Stimulated activated memory B cell treated with anti-CD40 and anti-IgM and Interleukin-4, amounts not matched to agents 10 μg/mL and 1 μg/mL and 100 μg/mL, for 72 hours (primary cell): ENCODE measurements at regions not wholly inside any gene's neighbourhood (a gene's known extent, or its start where the extent isn't known, plus 50 kb on each side); places are given as distances from the start of the nearest gene placed in this dataset.

Experiments
- ATAC-seq: fragments of 150-1000 bp; cut with Tn5 transposase; 2 replicates; pipeline ENCODE4 v1.10.0; 2021
- H3K27ac Mint-ChIP-seq: one replicate; pipeline ENCODE4 v1.8.0; 2022; ENCODE audit warnings: mild to moderate bottlenecking, mixed read lengths
- H3K27me3 Mint-ChIP-seq: one replicate; pipeline ENCODE4 v1.8.0; 2022; ENCODE audit warnings: mixed read lengths
- H3K36me3 Mint-ChIP-seq: one replicate; pipeline ENCODE4 v1.8.0; 2022; ENCODE audit warnings: mixed read lengths
- H3K4me1 Mint-ChIP-seq: one replicate; pipeline ENCODE4 v1.8.0; 2022; ENCODE audit warnings: mixed read lengths
- H3K4me3 Mint-ChIP-seq: one replicate; pipeline ENCODE4 v1.8.0; 2022; ENCODE audit warnings: mild to moderate bottlenecking, moderate library complexity, mixed read lengths
- H3K9me3 Mint-ChIP-seq: one replicate; pipeline ENCODE4 v1.8.0; 2022; ENCODE audit warnings: mixed read lengths

- ATAC-seq = no peak
- H3K9me3 Mint-ChIP-seq = peaks cover 9% of the 10 kb centered on the region
- no peak overlapping the region for H3K27ac Mint-ChIP-seq
- no peaks in the 10 kb centered on the region for H3K27me3 Mint-ChIP-seq
- H3K36me3 Mint-ChIP-seq = peaks cover 11% of the 10 kb centered on the region
- H3K4me1 Mint-ChIP-seq = peaks cover 16% of the 10 kb centered on the region
- H3K4me3 Mint-ChIP-seq = no peak overlapping the region
Measured at GRCh38 chr14:71271166-71271945, 364.1 kb downstream of the PCNX1 start.

- no peak for ATAC-seq
- no peak overlapping the region for H3K4me3 Mint-ChIP-seq
- H3K27me3 Mint-ChIP-seq = no peaks in the 10 kb centered on the region
- H3K4me1 Mint-ChIP-seq = peaks cover 6% of the 10 kb centered on the region
- peaks cover 7% of the 10 kb centered on the region for H3K9me3 Mint-ChIP-seq
- H3K27ac Mint-ChIP-seq = no peak overlapping the region
- H3K36me3 Mint-ChIP-seq = peaks cover 11% of the 10 kb centered on the region
Measured at GRCh38 chr14:71273366-71273765, 366.1 kb downstream of the PCNX1 start.

DNA sequence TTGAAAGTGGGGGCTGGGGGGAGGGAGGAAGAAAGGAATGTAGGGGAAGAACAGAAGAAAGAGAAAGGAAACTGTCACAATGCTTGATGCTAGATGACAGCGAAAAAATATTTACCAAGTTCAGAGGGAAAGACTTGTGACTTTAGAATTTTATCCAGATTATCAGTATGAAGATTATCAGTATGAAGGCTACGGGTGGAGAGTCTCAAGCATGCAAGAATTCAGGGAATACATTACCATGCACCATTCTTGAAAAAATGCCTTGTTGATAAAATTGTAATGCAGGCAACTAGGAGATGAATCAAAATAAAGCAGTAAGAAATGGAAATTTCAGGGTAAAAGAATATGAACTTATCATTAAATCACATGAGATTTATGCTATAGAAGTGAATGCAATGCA, 376.8 kb downstream of the PCNX1 start:
- Mint-ChIP-seq H3K4me3 (no peak overlapping the region), H3K27ac (no peak overlapping the region), H3K4me1 (peaks cover 10% of the 10 kb centered on the region)

DNA sequence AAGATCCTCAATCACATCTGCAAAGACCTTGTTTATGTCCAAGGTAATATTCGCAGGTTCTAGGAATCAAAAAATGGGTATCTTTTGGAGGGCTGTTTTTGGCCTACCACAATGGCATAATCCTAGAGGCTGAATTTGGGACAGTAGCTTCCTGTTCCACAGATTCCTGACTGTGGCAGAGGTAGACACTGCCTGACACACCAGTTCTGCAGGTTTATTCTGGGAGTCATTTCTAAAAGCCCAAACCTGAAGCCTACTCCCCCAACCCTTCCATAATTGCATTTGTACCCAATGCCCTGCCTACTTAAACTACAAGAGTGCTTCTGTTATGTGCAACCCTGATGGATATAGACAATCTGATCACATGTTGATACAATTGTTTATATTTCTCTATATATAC, 378.9 kb downstream of the PCNX1 start:
- Mint-ChIP-seq H3K27ac (no peak overlapping the region), H3K36me3 (no peaks in the 10 kb centered on the region), H3K4me3 (no peak overlapping the region), H3K9me3 (peaks cover 4% of the 10 kb centered on the region), H3K4me1 (peaks cover 27% of the 10 kb centered on the region), H3K27me3 (no peaks in the 10 kb centered on the region)
- ATAC-seq = no peak

More for the DNA sequence above, 376.8 kb downstream of the PCNX1 start:
- peaks cover 4% of the 10 kb centered on the region for H3K9me3 Mint-ChIP-seq
- H3K27me3 Mint-ChIP-seq = no peaks in the 10 kb centered on the region
- no peak for ATAC-seq
- no peaks in the 10 kb centered on the region for H3K36me3 Mint-ChIP-seq

GRCh38 chr14:71287567-71287966, 380.3 kb downstream of the PCNX1 start:
- peaks cover 32% of the 10 kb centered on the region for H3K4me1 Mint-ChIP-seq
- no peaks in the 10 kb centered on the region for H3K36me3 Mint-ChIP-seq
- H3K9me3 Mint-ChIP-seq = peaks cover 4% of the 10 kb centered on the region
- ATAC-seq = no peak
- peak overlapping the region; percentile 1 for H3K27ac Mint-ChIP-seq
- H3K4me3 Mint-ChIP-seq = no peak overlapping the region
- no peaks in the 10 kb centered on the region for H3K27me3 Mint-ChIP-seq

DNA sequence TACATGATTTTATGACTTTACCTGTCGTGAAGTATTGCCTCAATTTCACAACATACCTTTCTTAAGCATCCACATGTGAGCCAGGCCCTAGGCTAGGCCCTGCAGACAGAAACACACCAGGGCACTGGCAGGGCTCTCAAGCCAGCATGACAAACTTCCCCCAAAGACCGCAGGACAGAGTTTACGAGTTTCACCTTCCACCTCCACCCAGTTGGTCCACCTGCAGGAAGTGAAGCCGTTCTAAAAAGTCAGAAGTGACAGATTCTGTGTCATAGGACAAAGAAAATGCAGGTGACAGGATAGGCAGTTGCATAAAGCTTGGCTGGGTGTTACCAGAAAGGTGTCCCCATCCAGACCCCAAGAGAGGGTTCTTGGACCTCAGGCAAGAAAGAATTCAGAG, 382.3 kb downstream of the PCNX1 start:
- ATAC-seq = peak; percentile 92
- peaks cover 32% of the 10 kb centered on the region for H3K4me1 Mint-ChIP-seq
- H3K27ac Mint-ChIP-seq = peak overlapping the region; percentile 80
- no peaks in the 10 kb centered on the region for H3K27me3 Mint-ChIP-seq
- H3K4me3 Mint-ChIP-seq = peak overlapping the region; percentile 44
- peaks cover 4% of the 10 kb centered on the region for H3K9me3 Mint-ChIP-seq
- H3K36me3 Mint-ChIP-seq = no peaks in the 10 kb centered on the region

DNA sequence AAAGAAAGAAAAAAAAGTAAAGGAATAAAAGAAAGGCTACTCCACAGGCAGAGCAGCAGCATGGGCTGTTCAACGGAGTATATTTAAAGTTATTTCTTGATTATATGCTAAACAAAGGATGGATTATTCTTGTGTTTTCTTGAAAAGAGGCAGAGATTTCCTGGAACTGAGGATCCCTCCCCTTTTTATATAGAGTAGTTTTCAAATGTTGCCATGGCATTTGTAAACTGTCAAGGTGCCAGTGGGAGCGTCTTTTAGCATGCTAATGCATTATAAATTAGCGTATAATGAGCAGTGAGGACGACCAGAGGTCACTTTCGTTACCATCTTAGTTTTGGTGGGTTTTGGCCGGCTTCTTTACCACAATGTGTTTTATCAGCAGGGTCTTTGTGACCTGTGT, 383.0 kb downstream of the PCNX1 start:
- Mint-ChIP-seq H3K27ac (peak overlapping the region; percentile 80), H3K9me3 (peaks cover 4% of the 10 kb centered on the region), H3K4me3 (no peak overlapping the region), H3K4me1 (peaks cover 32% of the 10 kb centered on the region), H3K36me3 (no peaks in the 10 kb centered on the region), H3K27me3 (no peaks in the 10 kb centered on the region)
- ATAC-seq = no peak

DNA sequence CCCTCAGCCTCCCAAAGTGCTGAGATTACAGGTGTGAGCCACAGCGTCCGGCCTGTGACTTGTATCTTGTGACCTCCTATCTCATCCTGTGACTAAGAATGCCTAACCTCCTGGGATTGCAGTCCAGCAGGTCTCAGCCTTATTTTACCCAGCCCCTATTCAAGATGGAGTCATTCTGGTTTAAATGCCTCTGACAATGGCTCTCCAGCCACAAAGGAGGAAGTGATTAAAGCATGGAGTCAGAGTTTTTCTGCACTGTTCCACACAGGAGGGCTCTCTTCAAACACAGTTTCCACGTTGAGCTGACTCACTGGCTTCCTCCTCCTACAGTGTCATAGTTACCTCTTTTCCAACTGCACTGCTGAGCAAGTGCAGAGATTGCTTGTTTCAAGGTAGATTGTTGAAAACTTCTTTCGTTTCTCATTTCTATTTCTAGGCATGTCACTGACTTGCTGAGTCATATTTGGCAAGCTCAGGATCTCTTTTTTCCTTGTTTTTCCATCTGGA, 383.8 kb downstream of the PCNX1 start:
- Mint-ChIP-seq H3K4me3 (no peak overlapping the region), H3K27ac (peak overlapping the region; percentile 59), H3K4me1 (peaks cover 35% of the 10 kb centered on the region), H3K27me3 (no peaks in the 10 kb centered on the region), H3K36me3 (no peaks in the 10 kb centered on the region), H3K9me3 (no peaks in the 10 kb centered on the region)
- peak; percentile 88 for ATAC-seq

- H3K9me3 Mint-ChIP-seq = no peaks in the 10 kb centered on the region
- H3K27me3 Mint-ChIP-seq = no peaks in the 10 kb centered on the region
- peaks cover 10% of the 10 kb centered on the region for H3K4me1 Mint-ChIP-seq
- no peaks in the 10 kb centered on the region for H3K36me3 Mint-ChIP-seq
- no peak overlapping the region for H3K4me3 Mint-ChIP-seq
- H3K27ac Mint-ChIP-seq = no peak overlapping the region
- peak; percentile 84 for ATAC-seq
Measured at GRCh38 chr14:71296184-71296583, 388.9 kb downstream of the PCNX1 start.

DNA sequence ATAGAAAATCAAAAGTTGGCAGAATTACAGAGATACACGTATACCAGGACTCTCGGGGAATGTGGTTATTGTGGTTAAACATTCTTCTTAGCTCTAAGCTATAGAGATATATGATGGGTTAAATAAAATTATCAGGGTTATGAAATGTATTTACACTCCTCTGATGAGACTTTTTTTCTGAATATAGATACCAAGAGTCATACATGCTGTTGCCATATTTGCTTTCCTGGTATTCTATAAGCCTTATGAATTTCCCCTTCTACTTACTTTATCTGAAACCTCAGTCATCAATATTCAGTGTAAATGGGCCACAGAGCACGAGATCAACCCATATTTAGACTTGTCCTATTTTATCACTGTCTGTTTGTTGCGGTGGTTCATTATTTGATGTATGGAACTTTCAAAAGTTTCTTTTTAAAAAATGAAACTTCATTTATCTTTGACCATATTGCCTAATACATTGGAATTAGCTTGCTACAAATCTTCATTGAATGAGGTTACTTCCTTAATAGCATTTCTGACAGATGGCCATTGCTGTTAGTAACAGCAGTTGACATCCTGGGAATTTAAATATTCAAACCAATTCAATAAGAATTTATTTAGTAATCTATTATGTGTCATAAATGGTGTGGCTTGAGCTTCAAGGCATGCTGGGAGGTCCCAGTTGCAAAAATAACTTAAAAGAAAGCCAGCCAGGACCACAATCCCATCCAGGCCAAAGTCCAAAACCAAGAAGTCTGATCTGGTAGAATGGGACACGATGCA, 393.5 kb downstream of the PCNX1 start:
- H3K9me3 Mint-ChIP-seq = peaks cover 10% of the 10 kb centered on the region
- H3K4me3 Mint-ChIP-seq = no peak overlapping the region
- H3K4me1 Mint-ChIP-seq = peaks cover 6% of the 10 kb centered on the region
- H3K27ac Mint-ChIP-seq = no peak overlapping the region
- H3K36me3 Mint-ChIP-seq = peaks cover 20% of the 10 kb centered on the region
- no peak for ATAC-seq
- H3K27me3 Mint-ChIP-seq = no peaks in the 10 kb centered on the region

DNA sequence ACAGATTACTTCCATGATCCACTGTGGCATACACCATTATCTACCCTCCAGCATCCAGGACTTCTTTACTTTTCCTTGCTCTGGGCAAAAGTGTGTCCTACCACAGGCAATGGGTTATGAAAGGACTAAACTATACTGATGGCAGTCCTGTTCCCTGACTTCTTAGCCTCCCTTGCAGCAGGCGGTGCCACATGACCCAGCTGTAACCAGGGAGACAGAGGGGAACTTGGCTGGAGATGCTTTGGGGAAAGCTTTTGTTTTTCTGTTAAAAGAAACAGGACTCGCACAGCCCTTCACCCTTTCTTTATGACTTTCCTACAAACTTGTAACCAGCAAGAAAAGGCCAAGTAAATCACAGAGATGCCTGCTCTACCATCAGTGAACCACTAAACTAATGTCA, 394.4 kb downstream of the PCNX1 start:
- Mint-ChIP-seq H3K9me3 (peaks cover 10% of the 10 kb centered on the region), H3K27ac (no peak overlapping the region), H3K36me3 (peaks cover 24% of the 10 kb centered on the region), H3K4me1 (no peaks in the 10 kb centered on the region), H3K4me3 (no peak overlapping the region), H3K27me3 (no peaks in the 10 kb centered on the region)
- no peak for ATAC-seq

GRCh38 chr14:71304690-71305089, 397.4 kb downstream of the PCNX1 start:
- Mint-ChIP-seq H3K9me3 (peaks cover 10% of the 10 kb centered on the region), H3K27me3 (peaks cover 16% of the 10 kb centered on the region), H3K4me1 (no peaks in the 10 kb centered on the region), H3K4me3 (no peak overlapping the region), H3K27ac (no peak overlapping the region), H3K36me3 (peaks cover 28% of the 10 kb centered on the region)
- no peak for ATAC-seq

GRCh38 chr14:71308671-71309070, 401.4 kb downstream of the PCNX1 start:
- Mint-ChIP-seq H3K27ac (no peak overlapping the region), H3K4me3 (no peak overlapping the region), H3K36me3 (peaks cover 29% of the 10 kb centered on the region), H3K27me3 (peaks cover 16% of the 10 kb centered on the region), H3K9me3 (peaks cover 14% of the 10 kb centered on the region), H3K4me1 (no peaks in the 10 kb centered on the region)
- ATAC-seq = no peak

GRCh38 chr14:71309756-71310155, 402.5 kb downstream of the PCNX1 start:
- Mint-ChIP-seq H3K27me3 (peaks cover 16% of the 10 kb centered on the region), H3K27ac (no peak overlapping the region), H3K4me1 (no peaks in the 10 kb centered on the region), H3K36me3 (peaks cover 25% of the 10 kb centered on the region), H3K4me3 (no peak overlapping the region), H3K9me3 (peaks cover 11% of the 10 kb centered on the region)
- ATAC-seq = no peak

- Mint-ChIP-seq H3K4me1 (no peaks in the 10 kb centered on the region), H3K27me3 (peaks cover 16% of the 10 kb centered on the region), H3K36me3 (peaks cover 13% of the 10 kb centered on the region), H3K9me3 (peaks cover 4% of the 10 kb centered on the region), H3K27ac (no peak overlapping the region), H3K4me3 (no peak overlapping the region)
- ATAC-seq = no peak
Measured at GRCh38 chr14:71311061-71311460, 403.8 kb downstream of the PCNX1 start.

- H3K36me3 Mint-ChIP-seq = peaks cover 7% of the 10 kb centered on the region
- ATAC-seq = no peak
- H3K27ac Mint-ChIP-seq = no peak overlapping the region
- peaks cover 4% of the 10 kb centered on the region for H3K4me1 Mint-ChIP-seq
- peaks cover 4% of the 10 kb centered on the region for H3K9me3 Mint-ChIP-seq
- H3K27me3 Mint-ChIP-seq = no peaks in the 10 kb centered on the region
- no peak overlapping the region for H3K4me3 Mint-ChIP-seq
Measured at GRCh38 chr14:71314717-71315116, 407.5 kb downstream of the PCNX1 start.
